Body of pancreas (tissue), 4 donors: ENCODE measurements at regions not wholly inside any gene's neighbourhood (a gene's known extent, or its start where the extent isn't known, plus 50 kb on each side); places are given as distances from the start of the nearest gene placed in this dataset.

Experiments
- ATAC-seq: fragments of 150-250 bp; one replicate; pipeline ENCODE4 v1.9.1; 2016
- DNase-seq, 4 donors: peaks; one replicate each; pipeline ENCODE4 v3.0.0-alpha.2; 2019
- H3K27ac ChIP-seq, 4 donors: fragments of 200-600 bp; sonication (generic); 1 replicate in 3 of 4; 2 replicates in 1 of 4; pipeline versions ENCODE4 v1.5.1 to v1.6.1; 2016 to 2019; ENCODE audit warnings: mild to moderate bottlenecking in 1 of 4, mixed read lengths in 1 of 4, moderate library complexity in 1 of 4
- H3K27me3 ChIP-seq, 2 donors: fragments of 200-600 bp; sonication (generic); one replicate each; pipeline ENCODE4 v1.6.0; 2016; ENCODE audit warnings: mild to moderate bottlenecking in 1 of 2
- H3K36me3 ChIP-seq, 2 donors: fragments of 200-600 bp; sonication (generic); replicated peaks in 1 of 2; 2 replicates each; pipeline ENCODE4 v1.5.1; 2016; ENCODE audit warnings: low read depth in 2 of 2; ENCODE audit not compliant: insufficient read depth in 1 of 2
- H3K4me1 ChIP-seq: fragments of 200-600 bp; sonication (generic); one replicate; pipeline ENCODE4 v1.6.0; 2016
- H3K4me3 ChIP-seq, 2 donors: fragments of 200-600 bp; sonication (generic); 1 replicate in 1 of 2; 2 replicates in 1 of 2; pipeline ENCODE4 v1.5.1; 2016 to 2019
- H3K9me3 ChIP-seq, 3 donors: fragments of 200-600 bp; sonication (generic); 1 replicate in 2 of 3; 2 replicates in 1 of 3; pipeline ENCODE4 v1.5.1; 2016
- POLR2A ChIP-seq, 3 donors: fragments of 450-650 bp; IDR thresholded peaks; one replicate each; pipeline ENCODE4 v1.6.1; 2016; ENCODE audit warnings: antibody characterized with exemption in 3 of 3, mild to moderate bottlenecking in 2 of 3
- WGBS, 2 donors: methylation state at CpG; one replicate each; pipeline ENCODE4 v1.1.5; 2017; 5-methylcytosine and 5-hydroxymethylcytosine counted together
- intact Hi-C: fragments of 100-400 bp; cut with DNase I; formaldehyde crosslinking; loops from one replicate; pipeline ENCODE4 v1.15.1; 2023
- TF ChIP-seq, protein P1 (sequence below), 7 experiments: fragments of 450-650 bp in 4 of 7; fragments of 200-600 bp in 3 of 7; sonication (generic) in 3 of 7; IDR thresholded peaks; one replicate each; pipeline ENCODE4 v1.5.1; 2016 to 2019; ENCODE audit warnings: antibody characterized with exemption in 7 of 7

DNA sequence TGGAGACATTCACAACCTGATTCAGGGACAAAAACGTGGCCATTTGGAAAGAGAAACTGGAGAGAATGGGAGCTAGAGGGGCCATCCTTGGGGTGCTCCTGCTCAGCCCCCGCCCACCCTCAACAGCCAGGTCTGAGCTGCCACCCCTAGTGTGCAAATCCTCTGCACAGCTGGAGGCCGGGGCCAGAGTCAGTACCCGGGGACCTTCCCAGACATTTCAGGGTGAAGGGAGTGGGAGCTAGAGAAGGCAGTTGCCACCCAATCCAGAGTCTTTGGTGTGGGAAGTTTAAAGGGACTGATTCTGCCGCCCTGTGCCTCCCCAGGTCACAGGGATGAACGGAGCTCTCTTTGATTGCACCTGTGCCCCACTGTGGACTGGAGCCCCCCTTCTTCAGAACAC, 397.4 kb downstream of the MATN1 start:
- intact Hi-C loops = no loop called here
- DNase-seq = no peak
- 35 to 53% methylated on average over 3 to 6 of the region's 6 CpGs for WGBS, 2 donors

DNA sequence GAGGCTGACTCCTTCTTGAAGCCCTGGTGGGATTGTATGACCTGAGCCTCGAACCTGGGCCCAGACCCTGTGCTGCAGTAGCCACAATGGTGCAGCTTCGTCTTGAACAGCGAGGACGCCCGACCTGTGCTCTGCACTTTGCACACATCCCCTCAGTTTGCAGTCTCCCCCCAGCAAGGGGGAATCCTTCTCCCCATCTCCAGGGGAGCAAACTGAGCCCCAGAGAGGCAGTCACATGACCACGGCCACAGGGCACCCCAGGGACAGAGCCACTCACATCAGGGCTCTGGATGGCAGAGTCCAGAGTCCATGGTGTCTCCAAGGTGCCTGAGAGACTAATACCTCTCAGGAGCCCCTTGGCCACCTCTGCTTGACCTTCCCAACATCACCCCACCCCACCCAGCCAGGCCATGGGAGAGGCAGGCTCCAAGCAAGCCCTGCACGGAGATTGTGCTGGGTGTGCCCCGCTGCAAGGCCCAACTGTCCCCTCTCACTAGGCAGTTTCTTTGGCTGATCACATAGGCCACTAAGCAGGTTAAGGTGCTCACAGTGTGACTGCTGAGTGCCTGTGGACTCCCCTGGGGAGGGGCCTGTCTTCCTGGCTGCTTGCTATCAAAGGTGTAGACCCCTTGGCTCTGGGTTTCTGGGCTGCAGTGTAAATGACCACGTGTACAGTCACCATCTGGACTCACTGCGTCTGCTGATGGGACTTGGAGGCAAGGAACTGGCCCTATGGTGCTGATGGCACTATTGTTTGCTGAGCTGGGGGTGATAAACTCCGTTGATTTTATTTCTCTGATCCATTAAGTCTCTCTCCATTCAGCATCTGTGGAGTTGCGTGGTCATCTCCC, 398.1 kb downstream of the MATN1 start:
- Histone ChIP-seq H3K4me3 (no peak overlapping the region), H3K27ac (no peak overlapping the region), H3K36me3 (no peaks in the 10 kb centered on the region), H3K27me3 (no peaks in the 10 kb centered on the region), H3K9me3 (no peaks in the 10 kb centered on the region), H3K4me1 (no peaks in the 10 kb centered on the region)
- no peak for ATAC-seq
- 64 to 65% methylated on average over 10 to 12 of the region's 12 CpGs for WGBS, 2 donors
- DNase-seq = no peak
- TF ChIP-seq, protein P1, sequence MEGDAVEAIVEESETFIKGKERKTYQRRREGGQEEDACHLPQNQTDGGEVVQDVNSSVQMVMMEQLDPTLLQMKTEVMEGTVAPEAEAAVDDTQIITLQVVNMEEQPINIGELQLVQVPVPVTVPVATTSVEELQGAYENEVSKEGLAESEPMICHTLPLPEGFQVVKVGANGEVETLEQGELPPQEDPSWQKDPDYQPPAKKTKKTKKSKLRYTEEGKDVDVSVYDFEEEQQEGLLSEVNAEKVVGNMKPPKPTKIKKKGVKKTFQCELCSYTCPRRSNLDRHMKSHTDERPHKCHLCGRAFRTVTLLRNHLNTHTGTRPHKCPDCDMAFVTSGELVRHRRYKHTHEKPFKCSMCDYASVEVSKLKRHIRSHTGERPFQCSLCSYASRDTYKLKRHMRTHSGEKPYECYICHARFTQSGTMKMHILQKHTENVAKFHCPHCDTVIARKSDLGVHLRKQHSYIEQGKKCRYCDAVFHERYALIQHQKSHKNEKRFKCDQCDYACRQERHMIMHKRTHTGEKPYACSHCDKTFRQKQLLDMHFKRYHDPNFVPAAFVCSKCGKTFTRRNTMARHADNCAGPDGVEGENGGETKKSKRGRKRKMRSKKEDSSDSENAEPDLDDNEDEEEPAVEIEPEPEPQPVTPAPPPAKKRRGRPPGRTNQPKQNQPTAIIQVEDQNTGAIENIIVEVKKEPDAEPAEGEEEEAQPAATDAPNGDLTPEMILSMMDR (IDR thresholded peaks at IDR 0.05) = no peak
- no peak for TF ChIP-seq POLR2A (IDR thresholded peaks at IDR 0.05)
- intact Hi-C loops = no loop called here

More for the DNA sequence above, 397.4 kb downstream of the MATN1 start:
- no peaks in the 10 kb centered on the region for H3K9me3 ChIP-seq
- no peak overlapping the region for H3K27ac ChIP-seq
- no peaks in the 10 kb centered on the region for H3K27me3 ChIP-seq
- no peaks in the 10 kb centered on the region for H3K36me3 ChIP-seq
- ATAC-seq = no peak
- TF ChIP-seq, protein P1 (IDR thresholded peaks at IDR 0.05) = no peak
- TF ChIP-seq POLR2A (IDR thresholded peaks at IDR 0.05) = no peak
- no peak overlapping the region for H3K4me3 ChIP-seq
- H3K4me1 ChIP-seq = no peaks in the 10 kb centered on the region

DNA sequence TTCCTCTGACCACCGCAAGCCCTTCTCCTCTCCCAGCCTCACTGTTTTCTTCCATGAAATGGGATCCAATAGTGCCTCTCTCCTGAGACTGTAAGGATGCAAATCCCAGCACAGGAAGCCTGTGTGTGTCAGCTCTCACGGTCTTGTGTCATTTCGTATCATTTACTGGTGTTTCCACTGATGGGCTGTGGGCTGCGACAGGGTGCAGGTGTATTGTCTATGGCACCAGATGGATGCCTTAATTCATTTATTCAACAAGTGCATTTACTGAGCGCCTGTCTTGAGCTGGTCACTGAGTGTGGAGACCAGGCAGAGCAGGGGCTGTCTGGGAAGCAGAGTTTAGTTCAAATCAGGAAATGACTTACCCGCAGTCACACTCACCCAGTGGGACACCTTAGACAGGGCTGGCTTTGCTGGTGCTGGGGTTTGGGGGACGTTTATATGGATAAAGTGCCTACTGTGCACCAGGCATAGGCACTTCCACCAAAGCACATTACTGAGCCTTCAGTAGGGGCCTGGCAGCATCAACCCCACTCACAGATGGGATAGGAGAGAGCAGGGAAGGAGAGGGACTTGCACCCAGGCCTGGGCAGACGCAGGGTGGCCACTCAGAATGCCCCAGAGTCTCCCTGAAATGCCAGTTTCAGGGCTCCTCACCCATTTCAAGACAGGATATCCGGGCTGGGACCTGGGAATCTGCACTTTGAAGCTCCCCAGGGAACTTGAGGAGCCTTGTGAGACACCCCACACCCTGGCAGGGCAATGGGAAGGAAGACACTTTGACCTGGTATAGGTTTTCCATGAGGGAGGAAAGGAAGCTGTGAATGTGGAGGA, 398.9 kb downstream of the MATN1 start:
- H3K27me3 ChIP-seq = no peaks in the 10 kb centered on the region
- no peak overlapping the region for H3K27ac ChIP-seq
- DNase-seq (no peak), ATAC-seq (no peak)
- H3K4me1 ChIP-seq = no peaks in the 10 kb centered on the region
- H3K9me3 ChIP-seq = no peaks in the 10 kb centered on the region
- intact Hi-C loops = no loop called here
- WGBS, 2 donors = 69% methylated on average over 8 to 9 of the region's 9 CpGs
- H3K36me3 ChIP-seq = no peaks in the 10 kb centered on the region
- no peak overlapping the region for H3K4me3 ChIP-seq
- TF ChIP-seq, protein P1 (IDR thresholded peaks at IDR 0.05) = no peak

DNA sequence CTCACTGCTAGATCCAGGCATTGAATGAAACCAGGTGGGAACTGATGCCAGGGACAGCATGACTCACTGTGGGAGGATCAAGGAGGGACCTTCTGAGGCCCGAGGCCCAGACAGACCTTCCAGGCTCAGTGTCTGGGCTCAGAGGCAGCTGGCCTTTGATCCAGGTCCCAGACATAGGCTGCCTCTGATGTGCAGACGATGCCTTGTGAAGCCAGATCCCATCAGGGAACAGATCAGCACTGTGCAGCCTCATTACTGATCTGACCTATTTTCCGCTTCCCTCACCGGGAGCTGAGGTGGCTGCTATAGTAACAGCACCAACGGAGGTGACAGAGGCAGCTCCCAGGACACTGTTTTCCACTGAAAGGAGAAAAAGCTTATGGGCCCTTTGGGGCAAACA, 399.5 kb downstream of the MATN1 start:
- WGBS, 2 donors = 33 to 54% methylated on average over 3 to 5 of the region's 5 CpGs
- Histone ChIP-seq H3K36me3 (no peaks in the 10 kb centered on the region), H3K27ac (no peak overlapping the region), H3K4me1 (no peaks in the 10 kb centered on the region), H3K9me3 (no peaks in the 10 kb centered on the region), H3K27me3 (no peaks in the 10 kb centered on the region), H3K4me3 (no peak overlapping the region)
- DNase-seq = no peak
- intact Hi-C loops = no loop called here
- TF ChIP-seq, protein P1 (IDR thresholded peaks at IDR 0.05) = no peak
- TF ChIP-seq POLR2A (IDR thresholded peaks at IDR 0.05) = no peak
- no peak for ATAC-seq
